G401 (cell line): ENCODE measurements at regions not wholly inside any gene's neighbourhood (a gene's known extent, or its start where the extent isn't known, plus 50 kb on each side); places are given as distances from the start of the nearest gene placed in this dataset.

ENCODE experiments used
- DNase-seq: peaks from one replicate; pipeline ENCODE4 v3.0.0-alpha.2; 2015; ENCODE audit warnings: low spot score
- in situ Hi-C: cut with HindIII; loops from 2 replicates; pipeline ENCODE4 v1.10.0; 2016; ENCODE audit warnings: low sequenced_read_pairs, mixed read lengths

GRCh38 chr21:16534408-16535101, 804.8 kb downstream of the USP25 start:
- in situ Hi-C loops, result no loop called here

DNA sequence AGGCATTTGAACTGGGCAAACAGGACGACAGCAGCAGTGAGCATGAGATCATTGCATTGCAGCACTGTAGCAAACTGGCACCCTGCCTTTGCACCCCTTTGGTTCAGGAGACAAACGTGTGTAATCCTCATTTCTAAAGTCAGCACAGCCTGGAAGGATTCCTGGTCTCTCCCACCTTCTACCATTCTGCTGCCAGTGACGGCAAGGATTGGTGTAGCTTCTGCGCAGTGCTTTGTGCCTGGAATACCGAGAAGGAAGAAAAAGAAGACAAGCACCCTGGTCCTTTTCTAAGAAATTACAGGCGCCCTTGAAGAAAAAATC, 805.3 kb downstream of the USP25 start:
- peak; percentile 99 for DNase-seq
- in situ Hi-C loops, result no loop called here

More at GRCh38 chr21:16534408-16535101, 804.8 kb downstream of the USP25 start:
- DNase-seq, result peak; percentile 86

GRCh38 chr21:16535626-16536025, 805.8 kb downstream of the USP25 start:
- in situ Hi-C loops, result no loop called here
- DNase-seq, result no peak

GRCh38 chr21:16536140-16536539, 806.4 kb downstream of the USP25 start:
- DNase-seq, result peak; percentile 29
- in situ Hi-C loops, result no loop called here

DNA sequence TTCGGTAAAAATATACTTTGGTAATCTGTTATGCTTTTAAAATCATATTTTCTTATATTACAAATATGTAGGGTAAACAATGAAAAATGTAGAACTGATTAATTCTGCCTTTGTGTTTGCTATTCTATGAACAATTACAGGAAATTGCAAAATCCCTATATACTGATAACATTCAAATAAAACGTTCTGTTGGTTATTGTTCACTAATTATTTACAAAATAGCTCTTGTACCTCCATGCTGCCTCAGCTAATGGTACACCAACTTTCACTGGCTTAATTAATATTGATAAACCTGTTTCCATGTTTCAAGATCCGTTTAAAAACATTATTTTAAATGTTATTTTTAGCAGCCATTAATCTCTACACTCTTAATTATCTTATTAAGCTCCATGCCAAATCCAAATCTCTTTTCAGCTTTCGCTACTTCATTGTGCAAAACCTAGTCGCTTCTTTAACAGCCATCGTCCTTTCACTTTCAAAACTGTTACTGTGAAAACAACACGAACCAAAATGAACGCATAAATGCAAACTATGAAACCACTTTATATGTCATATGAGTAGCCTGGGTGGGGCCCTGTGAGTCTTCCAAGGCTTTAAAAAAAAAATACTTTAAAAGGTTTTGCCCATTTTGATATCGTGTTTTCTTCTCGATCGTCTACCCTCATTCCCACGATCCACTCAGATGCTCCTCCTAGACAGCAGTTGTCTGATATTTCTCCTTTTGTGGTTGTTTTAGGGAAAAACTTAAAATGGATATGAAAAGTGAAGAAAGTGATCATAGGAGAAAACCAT, 807.1 kb downstream of the USP25 start:
- in situ Hi-C loops, result no loop called here
- peak; percentile 69 for DNase-seq

- in situ Hi-C loops, result no loop called here
Observed at GRCh38 chr21:16537501-16537900, 807.7 kb downstream of the USP25 start.

DNA sequence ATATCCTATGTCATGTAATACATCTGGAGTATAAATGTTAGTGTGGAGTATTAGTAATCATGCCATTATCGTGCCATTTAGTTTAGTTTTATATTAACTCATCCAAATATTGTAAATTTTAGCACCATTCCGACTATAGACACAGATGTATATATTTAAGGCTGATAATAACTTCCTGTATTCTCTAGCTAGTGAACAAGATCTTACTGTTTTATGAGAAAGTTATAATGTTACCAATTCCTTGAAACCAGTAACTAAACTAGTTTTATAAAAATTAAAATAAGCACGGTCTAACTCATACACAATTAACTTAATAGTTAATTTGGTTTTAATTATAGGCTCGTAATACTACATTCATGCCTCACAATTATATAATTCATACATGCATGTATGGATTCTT, 808.6 kb downstream of the USP25 start:
- DNase-seq, result peak; percentile 26
- in situ Hi-C loops, result no loop called here

More at GRCh38 chr21:16537501-16537900, 807.7 kb downstream of the USP25 start:
- DNase-seq, result peak; percentile 49

DNA sequence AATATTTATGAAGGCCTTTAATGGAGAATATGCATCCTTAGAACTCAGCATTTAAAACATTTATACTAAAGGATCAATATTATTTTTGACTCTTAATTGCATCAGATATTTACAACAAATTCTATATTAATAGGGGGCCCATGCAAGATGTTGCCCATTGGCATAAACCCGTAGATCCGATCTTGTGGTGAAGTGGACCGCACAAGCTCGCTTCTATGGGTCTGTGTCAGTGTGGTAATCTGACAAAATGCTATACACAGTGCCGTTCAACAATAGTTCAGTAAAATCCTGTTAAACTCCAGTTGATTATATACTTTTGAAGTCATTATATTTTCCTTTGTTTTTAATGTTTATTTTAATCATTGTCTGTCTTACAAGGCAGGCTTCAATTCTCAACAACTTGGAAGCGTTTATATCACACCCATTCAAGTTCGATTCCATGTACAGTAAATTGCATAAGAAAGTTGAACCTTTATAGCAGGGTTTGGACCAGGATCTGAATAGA, 809.2 kb downstream of the USP25 start:
- in situ Hi-C loops, result no loop called here
- DNase-seq, result peak; percentile 58

DNA sequence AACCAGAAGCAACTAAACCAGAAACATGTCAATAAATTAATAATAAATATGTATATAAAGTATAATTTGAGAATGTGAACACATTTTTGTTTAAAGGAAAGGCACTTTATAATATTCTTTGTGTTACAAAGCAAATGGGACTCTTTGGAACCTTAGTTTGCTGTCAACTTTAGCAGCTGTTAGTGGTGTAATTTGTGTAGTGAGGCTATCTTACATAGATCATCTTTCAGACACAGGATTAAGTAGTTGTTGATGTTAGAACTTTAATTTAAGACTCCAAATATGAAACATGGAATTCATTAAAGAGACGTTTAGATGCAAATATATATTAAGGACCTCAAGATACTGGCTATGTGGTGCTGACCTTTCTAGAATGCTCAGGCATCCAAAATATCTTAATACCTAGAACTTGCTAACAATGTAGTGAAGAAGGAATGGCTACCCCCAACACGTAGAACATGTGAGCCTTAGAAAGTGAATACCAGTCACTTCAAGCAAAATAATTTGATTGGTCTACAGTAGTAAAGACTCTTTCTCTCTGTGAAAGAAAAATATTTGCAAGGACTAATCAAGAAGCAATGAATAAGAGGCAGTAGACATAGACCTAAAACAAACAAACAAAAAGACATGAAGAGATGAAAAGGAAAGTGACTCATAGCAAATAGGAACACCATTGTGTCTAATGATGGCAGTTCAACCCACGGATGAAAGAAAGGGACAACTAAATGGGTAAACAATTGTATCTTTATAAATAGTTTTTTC, 811.4 kb downstream of the USP25 start:
- DNase-seq, result no peak
- in situ Hi-C loops, result no loop called here

- in situ Hi-C loops, result no loop called here
- DNase-seq, result no peak
Observed at GRCh38 chr21:16550118-16550517, 820.3 kb downstream of the USP25 start.

DNA sequence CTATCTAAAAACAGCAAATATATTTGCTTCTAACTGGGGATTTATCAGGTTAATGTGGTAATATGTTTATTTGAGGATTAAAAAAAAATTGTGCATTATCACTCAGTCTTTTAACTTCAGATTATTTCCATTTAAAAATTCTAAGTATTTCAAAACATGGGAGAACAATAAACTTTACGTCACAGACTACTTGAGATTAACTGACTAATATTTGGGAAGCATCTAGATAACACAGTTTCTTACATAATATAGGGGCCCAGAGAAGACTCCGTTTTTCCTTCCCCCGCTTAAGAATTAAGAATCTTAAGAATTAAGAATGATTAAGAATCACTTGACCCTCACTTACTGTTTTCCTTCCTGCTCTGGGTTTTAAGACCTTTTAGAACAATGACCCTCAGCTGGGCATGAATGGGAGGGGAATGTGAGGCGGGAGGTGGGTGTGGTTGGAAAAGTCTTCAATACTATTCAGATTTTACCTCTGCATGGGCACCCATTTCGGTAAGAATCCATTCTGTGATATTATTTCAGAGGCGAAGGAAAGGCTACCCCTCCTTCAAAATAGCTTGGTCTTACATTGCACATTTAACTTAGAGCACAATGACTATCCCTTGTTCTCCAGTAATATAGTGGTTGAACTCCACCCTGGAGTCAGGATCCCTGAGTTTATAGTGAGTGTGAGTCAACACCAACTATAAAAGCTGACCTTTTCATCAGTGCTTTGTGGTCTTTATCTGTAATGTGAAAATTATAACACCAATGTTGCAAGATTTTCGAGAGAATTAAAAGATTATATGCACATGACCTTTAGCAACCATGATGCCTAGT, 821.3 kb downstream of the USP25 start:
- in situ Hi-C loops, result no loop called here
- no peak for DNase-seq

GRCh38 chr21:16552880-16553279, 823.1 kb downstream of the USP25 start:
- in situ Hi-C loops, result no loop called here
- DNase-seq, result no peak

- DNase-seq, result no peak
- in situ Hi-C loops, result no loop called here
Observed at GRCh38 chr21:16554503-16554902, 824.7 kb downstream of the USP25 start.

DNA sequence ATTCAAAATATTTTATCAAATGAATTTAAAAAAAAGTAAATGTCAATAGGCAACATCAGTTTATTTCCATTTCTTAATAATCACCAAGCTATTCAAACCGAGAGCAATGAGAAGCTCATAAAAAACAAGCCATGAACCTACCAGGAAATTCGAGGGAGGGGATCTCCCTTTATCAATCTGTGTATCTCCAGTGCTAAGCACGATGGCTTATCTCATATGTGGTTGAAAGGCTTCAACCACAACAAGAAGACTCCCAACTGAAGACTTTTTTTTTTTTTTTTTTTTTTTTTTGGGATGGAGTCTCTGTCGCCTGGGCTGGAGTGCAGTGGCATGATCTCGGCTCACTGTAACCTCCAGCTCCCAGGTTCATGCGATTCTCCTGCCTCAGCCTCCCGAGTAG, 833.3 kb downstream of the USP25 start:
- DNase-seq, result no peak
- in situ Hi-C loops, result no loop called here

DNA sequence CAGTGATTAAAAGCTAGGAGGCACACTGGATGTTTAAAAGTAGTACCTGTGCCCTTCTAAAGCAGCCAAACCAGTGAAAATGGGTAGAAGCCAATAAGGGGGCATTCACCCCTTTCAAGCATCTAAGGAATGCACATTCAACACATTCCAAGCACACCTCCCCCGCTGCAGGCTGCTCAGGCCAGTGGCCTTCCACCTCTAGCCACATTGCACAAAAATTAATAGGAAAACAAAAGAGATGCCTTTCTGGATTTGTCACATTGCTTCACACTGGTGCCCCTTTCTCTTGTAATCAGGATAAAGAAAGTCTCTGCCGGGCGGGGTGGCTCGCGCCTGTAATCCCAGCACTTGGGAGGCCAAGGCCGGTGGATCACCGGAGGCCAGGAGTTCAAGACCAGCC, 834.0 kb downstream of the USP25 start:
- in situ Hi-C loops, result no loop called here
- peak; percentile 63 for DNase-seq

DNA sequence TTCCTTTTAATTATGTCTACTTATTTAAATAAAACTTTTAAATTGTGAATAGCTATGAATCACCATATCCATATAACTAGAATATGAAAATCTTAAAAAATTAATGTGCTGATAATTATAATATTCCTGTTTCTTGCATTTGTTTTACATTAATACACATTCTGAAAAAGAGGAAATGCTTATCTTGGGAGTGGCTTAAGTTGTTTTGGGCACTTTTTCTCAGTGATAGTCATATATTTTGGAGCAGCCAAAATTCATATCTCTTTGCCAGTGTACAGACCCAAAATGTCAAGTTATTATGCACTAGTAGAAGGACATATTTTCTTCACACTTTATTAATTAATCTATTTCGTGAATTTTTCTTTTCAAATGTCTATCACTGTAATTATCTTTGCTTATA, 838.5 kb downstream of the USP25 start:
- no peak for DNase-seq
- in situ Hi-C loops, result no loop called here

GRCh38 chr21:16568661-16569060, 838.9 kb downstream of the USP25 start:
- no peak for DNase-seq
- in situ Hi-C loops, result no loop called here

GRCh38 chr21:16569679-16570078, 839.9 kb downstream of the USP25 start:
- in situ Hi-C loops, result no loop called here
- no peak for DNase-seq

GRCh38 chr21:16570171-16570570, 840.4 kb downstream of the USP25 start:
- in situ Hi-C loops, result no loop called here
- DNase-seq, result no peak
